SK-N-DZ (cell line): ENCODE measurements at regions not wholly inside any gene's neighbourhood (a gene's known extent, or its start where the extent isn't known, plus 50 kb on each side); places are given as distances from the start of the nearest gene placed in this dataset.
A peak's percentile ranks its signal among the peaks of the same experiment; 100 is the strongest.
"Not testable (repeated sequence)": the region's sequence is repeated elsewhere in the genome, so short reads cannot be mapped to it uniquely, and the experiment has no call there.

Experiments
- DNase-seq: peaks from one replicate; pipeline ENCODE4 v3.0.0-alpha.2; 2015; ENCODE audit warnings: low spot score

GRCh38 chr18:4781873-4782272, 326.8 kb upstream of the DLGAP1 start:
- DNase-seq = no peak

GRCh38 chr18:4765401-4765800, 310.3 kb upstream of the DLGAP1 start:
- no peak for DNase-seq

DNA sequence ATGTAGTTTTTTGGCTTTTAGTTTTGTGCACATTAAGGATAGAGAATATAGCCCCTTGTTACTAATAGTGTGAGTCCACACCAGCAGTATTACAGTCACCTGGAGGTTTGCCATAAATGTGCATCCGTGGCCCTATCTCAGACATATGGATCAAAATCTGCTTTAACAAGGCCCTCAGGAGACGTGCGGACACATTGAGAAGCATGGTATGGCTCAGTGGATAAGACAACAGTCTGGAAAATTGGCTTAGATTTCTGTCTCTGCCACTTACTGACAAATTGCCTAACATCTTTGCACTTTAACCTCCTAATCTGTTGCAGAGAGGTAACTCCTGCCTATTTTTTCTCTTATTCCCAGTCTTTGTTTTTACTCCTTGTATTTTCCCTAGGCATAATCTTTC, 307.2 kb upstream of the DLGAP1 start:
- DNase-seq = no peak

DNA sequence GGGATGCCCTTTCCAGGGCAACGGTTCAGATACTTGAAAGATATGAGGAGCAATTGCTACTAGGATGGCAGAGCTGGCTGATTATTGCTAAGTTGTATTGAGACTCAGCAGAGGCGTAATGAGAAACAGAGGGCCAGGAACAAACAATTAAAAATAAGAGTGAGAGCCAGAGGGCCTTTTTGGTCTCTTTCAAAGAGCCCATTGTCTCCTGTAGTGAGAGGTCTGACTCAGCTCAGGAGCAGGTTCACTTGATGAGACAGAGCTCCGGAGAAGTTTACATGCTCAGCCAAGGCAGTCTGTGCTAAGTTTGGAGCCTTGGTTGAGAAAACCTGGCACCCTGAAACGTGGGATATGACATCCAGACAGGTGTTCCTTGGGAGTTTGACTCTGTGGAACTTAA, 303.9 kb upstream of the DLGAP1 start:
- DNase-seq = no peak

DNA sequence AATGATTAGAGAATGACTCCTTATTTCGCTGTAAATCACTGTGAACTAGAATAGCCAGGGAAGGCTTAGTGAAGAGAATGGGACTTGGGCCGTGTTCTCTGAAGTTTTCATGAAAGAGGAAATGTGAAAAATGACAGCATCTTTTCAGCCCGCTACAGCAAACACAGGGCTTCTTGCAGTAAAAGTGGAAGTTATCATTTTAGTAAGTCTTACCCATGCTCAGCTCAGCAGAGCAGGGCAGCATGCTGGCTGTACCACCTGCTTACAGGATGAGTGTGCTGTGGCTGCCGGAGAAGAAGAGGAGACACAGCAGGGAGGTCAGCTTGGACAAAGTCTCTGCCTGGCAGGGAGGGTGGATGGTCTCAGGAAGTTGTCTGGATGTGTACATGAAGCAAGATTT, 300.7 kb upstream of the DLGAP1 start:
- no peak for DNase-seq

DNA sequence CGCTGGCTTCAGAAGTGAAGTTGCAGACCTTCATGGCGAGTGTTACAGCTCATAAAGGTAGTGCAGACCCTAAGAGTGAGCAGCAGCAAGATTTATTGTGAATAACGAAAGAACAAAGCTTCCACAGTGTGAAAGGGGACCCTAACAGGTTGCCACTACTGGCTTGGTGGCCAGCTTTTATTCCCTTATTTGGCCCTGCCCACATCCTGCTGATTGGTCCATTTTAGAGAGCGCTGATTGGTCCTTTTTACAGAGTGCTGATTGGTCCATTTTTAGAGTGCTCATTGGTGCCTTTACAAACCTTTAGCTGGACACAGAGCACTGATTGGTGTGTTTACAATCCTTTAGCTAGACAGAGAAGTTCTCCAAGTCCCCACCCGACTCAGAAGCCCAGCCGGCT, 298.0 kb upstream of the DLGAP1 start:
- DNase-seq = not testable (repeated sequence)

DNA sequence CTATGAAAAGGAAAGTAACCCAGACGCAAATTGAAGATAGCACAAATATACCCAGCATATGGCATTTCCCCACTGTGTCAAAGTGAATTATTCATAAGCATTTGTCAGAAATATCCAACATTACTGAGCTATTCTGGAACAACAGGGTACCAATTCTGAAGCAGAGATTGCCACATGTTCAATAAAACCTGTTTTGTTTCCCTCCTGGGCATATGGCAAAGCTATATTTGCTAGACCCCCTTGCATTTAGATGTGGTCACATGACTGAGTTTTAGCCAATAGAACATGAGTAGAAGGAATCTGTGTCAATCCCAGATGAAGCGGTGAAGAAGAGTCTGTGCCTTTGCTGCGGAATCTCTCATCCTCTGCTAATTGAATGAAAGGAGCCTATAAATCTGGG, 296.4 kb upstream of the DLGAP1 start:
- DNase-seq = no peak

GRCh38 chr18:4750393-4751346, 295.6 kb upstream of the DLGAP1 start:
- DNase-seq = no peak

GRCh38 chr18:4748975-4749374, 293.9 kb upstream of the DLGAP1 start:
- no peak for DNase-seq

- no peak for DNase-seq
These were observed 279.8 kb upstream of the DLGAP1 start for GRCh38 chr18:4734903-4735302.

GRCh38 chr18:4734021-4734420, 278.9 kb upstream of the DLGAP1 start:
- DNase-seq = no peak

GRCh38 chr18:4721545-4721944, 266.4 kb upstream of the DLGAP1 start:
- no peak for DNase-seq

- no peak for DNase-seq
These were observed 265.4 kb upstream of the DLGAP1 start for GRCh38 chr18:4720518-4720917.

DNA sequence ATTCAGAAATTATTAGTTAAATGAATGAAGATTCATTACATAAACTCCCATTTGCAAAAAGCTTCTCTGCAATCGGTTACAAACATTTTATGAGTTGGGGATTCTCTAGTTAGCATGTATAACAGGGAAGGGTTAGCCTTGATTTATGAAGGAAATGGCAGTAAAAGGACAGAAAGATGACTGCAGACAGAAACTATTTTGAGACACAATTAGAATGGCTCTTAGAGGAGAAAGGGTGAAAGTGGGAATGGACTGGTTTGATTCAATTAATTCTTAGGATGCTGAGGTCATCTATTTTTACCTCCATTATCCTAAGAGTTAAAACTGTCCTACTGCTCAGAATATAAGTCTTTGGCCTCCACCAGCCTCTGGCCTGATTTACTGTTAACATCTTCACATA, 250.8 kb upstream of the DLGAP1 start:
- DNase-seq = no peak

DNA sequence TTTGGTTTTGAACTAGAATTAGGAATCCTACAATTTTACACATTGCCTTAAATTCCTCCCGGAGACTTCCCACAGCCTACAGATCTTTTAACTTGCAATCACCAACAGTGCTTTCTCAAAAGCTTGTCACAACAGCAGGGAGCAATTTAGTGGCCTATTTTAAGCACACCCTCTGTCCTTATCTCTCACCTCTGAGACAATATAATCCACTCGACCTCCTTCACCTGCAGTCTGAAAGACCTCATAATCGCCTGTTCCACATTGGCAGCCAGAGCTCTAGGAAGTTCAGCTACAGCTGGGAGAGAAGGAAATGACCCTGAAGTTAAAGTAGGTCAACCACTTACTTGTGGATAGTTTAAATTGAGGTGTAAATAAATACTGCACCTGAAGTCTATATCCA, 249.7 kb upstream of the DLGAP1 start:
- no peak for DNase-seq

DNA sequence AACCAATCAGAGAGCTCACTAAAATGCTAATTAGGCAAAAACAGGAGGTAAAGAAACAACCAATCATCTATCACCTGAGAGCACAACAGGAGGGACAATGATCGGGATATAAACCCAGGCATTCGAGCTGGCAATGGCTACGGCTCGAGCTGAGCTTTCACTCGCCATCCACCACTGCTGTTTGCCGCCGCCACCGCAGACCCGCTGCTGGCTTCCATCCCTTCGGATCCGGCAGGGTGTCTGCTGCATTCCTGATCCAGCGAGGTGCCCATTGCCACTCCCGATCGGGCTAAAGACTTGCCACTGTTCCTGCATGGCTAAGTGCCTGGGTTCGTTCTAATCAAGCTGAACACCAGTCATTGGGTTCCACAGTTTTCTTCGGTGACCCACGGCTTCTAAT, 236.7 kb upstream of the DLGAP1 start:
- DNase-seq = no peak

- DNase-seq = not testable (repeated sequence)
These were observed 223.6 kb upstream of the DLGAP1 start for GRCh38 chr18:4678685-4679084.

DNA sequence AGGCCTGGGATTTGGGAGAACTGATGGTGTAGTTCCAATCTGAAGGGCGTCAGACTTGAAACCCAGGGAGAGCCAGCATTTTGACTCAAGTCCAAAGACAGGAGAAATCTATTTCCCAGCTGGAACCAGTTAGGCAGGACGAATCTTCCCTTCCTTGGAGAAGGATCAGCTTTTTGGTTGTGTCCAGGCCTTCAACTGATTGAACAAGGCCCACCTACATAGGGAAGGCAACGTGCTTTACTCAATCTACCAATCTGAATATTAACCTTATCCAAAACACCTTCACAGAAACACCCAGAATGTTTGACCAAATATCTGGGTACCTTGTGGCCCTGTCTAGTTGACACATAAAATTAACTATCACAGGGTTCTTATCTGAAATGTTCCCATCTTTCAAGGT, 221.9 kb upstream of the DLGAP1 start:
- no peak for DNase-seq

DNA sequence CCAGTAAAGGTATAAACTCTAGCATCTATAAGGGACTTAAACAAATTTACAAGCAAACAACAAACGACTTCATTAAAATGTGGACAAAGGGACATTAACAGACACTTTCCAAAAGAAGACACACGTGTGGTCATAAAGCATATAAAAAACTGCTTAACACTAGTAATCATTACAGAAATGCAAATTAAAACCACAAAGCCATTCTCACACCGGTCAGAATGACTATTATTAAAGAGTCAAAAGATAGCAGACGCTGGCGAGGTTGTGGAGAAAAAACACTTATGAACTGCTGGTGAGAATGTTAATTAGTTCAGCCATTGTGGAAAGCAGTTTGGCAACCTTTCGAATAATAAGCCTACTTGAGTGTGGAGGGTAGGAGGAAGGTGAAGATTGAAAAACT, 217.1 kb upstream of the DLGAP1 start:
- no peak for DNase-seq

DNA sequence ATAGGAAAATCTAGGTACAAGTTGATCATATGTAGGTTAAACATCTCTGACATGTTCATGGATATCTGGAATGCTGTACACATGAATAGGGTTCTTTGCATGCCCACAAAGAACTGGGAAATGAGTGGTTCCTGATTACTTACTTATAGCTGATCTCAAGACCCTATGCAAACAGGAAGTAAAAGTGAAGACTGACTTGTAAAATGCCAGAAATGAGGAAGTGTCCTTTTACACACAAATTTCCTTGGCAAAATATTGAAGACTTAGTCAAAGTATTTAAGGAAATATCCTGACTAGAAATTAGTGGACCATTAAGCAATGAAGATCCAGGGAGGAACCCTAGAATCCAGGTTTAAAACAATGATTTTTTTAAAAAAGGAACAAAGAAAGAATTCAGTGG, 203.7 kb upstream of the DLGAP1 start:
- DNase-seq = no peak

DNA sequence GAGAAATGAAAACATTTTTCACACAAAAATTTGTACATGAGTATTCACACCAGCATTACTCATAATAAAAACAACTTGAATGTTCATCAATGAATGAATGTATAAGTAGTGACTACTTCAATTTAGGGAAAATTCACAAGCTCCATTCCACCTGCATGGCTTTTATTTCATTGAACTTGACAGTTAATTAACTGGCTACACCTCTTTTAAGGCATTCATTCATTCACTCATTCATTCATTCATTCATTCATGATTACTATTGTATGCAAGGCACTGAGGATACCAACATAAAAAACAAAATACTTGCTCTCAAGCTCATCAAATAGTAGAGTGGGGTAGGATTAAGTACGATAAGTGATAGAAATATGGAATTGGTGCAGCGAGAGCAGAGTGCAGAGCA, 198.3 kb upstream of the DLGAP1 start:
- no peak for DNase-seq

DNA sequence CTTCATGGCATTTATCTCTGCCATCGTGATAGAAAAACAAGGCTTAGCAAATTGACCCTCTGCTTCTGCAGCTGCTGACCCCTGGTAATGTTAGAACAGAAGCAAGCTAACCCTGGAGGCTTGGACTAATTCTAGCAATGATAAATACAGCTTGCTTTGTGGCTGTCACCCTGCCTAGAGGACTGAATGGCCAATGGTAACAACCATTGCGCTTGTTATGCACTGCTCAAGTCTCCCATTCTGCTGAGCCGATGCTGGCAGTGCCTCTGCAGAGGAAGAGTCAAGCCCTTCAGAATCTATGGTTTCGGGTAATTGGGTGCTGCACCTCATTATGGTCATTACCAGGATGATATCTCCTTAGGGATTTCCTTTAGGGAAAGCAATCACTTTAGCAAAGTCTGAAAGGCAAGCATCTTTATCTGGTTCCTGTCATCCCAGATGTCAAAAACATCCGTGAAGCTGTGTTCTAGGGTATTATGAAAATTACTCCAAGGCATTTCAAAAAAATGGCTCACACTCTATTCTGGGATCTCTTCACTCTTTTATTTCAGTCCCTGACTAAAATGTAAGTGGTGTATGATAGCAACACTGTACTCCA, 186.8 kb upstream of the DLGAP1 start:
- peak; percentile 32 for DNase-seq

GRCh38 chr18:4640349-4641012, 185.4 kb upstream of the DLGAP1 start:
- DNase-seq = no peak
